Fibroblast of skin of scalp (primary cell): ENCODE measurements at regions not wholly inside any gene's neighbourhood (a gene's known extent, or its start where the extent isn't known, plus 50 kb on each side); places are given as distances from the start of the nearest gene placed in this dataset.

ENCODE experiments used
- DNase-seq: peaks from one replicate; pipeline ENCODE4 v3.0.0-alpha.2; 2013

- DNase-seq: no peak
Observed at GRCh38 chr7:156279635-156280034, 360.9 kb upstream of the RNF32 start.

GRCh38 chr7:156275292-156275691, 365.3 kb upstream of the RNF32 start:
- DNase-seq: no peak

GRCh38 chr7:156274557-156274956, 366.0 kb upstream of the RNF32 start:
- no peak for DNase-seq

- DNase-seq: no peak
Observed at GRCh38 chr7:156261581-156261980, 379.0 kb upstream of the RNF32 start.

- no peak for DNase-seq
Observed at GRCh38 chr7:156257904-156258303, 382.7 kb upstream of the RNF32 start.

GRCh38 chr7:156255635-156256034, 384.9 kb upstream of the RNF32 start:
- no peak for DNase-seq

GRCh38 chr7:156251861-156252260, 388.7 kb upstream of the RNF32 start:
- no peak for DNase-seq

GRCh38 chr7:156240532-156240931, 400.0 kb upstream of the RNF32 start:
- DNase-seq: no peak

GRCh38 chr7:156238366-156239133, 402.0 kb upstream of the RNF32 start:
- no peak for DNase-seq

GRCh38 chr7:156237614-156238013, 403.0 kb upstream of the RNF32 start:
- no peak for DNase-seq

- no peak for DNase-seq
Observed at GRCh38 chr7:156236936-156237599, 403.5 kb upstream of the RNF32 start.

- DNase-seq: no peak
Observed at GRCh38 chr7:156236181-156236889, 404.2 kb upstream of the RNF32 start.

GRCh38 chr7:156234666-156235494, 405.7 kb upstream of the RNF32 start:
- DNase-seq: no peak

- no peak for DNase-seq
Observed at GRCh38 chr7:156234192-156234591, 406.4 kb upstream of the RNF32 start.

- DNase-seq: no peak
Observed at GRCh38 chr7:156232931-156233705, 407.5 kb upstream of the RNF32 start.

GRCh38 chr7:156230576-156230975, 410.0 kb upstream of the RNF32 start:
- DNase-seq: no peak

- no peak for DNase-seq
Observed at GRCh38 chr7:156224833-156225225, 412.6 kb upstream of the SHH start.

- no peak for DNase-seq
Observed at GRCh38 chr7:156223935-156224832, 411.9 kb upstream of the SHH start.

- DNase-seq: no peak
Observed at GRCh38 chr7:156222611-156223010, 410.3 kb upstream of the SHH start.

- no peak for DNase-seq
Observed at GRCh38 chr7:156222151-156222550, 409.9 kb upstream of the SHH start.

GRCh38 chr7:156220701-156221100, 408.4 kb upstream of the SHH start:
- DNase-seq: no peak
